Nephron progenitor cell (in vitro differentiated cells): ENCODE measurements at regions not wholly inside any gene's neighbourhood (a gene's known extent, or its start where the extent isn't known, plus 50 kb on each side); places are given as distances from the start of the nearest gene placed in this dataset.

Experiments
- DNase-seq: peaks from one replicate; pipeline ENCODE4 v3.0.0; 2021
- H3K27ac Mint-ChIP-seq: 2 replicates; pipeline ENCODE4 v1.8.0; 2021; ENCODE audit warnings: mild to moderate bottlenecking, moderate library complexity, mixed read lengths
- H3K27me3 Mint-ChIP-seq: 2 replicates; pipeline ENCODE4 v1.8.0; 2021; ENCODE audit warnings: mild to moderate bottlenecking, low read depth, mixed read lengths; ENCODE audit not compliant: poor library complexity
- H3K36me3 Mint-ChIP-seq: 2 replicates; pipeline ENCODE4 v1.8.0; 2021; ENCODE audit warnings: low read depth, mixed read lengths
- H3K4me1 Mint-ChIP-seq: 2 replicates; pipeline ENCODE4 v1.8.0; 2021; ENCODE audit warnings: mixed read lengths
- H3K4me3 Mint-ChIP-seq: 2 replicates; pipeline ENCODE4 v1.8.0; 2021; ENCODE audit warnings: mild to moderate bottlenecking, moderate library complexity, mixed read lengths
- H3K9me3 Mint-ChIP-seq: 2 replicates; pipeline ENCODE4 v1.8.0; 2021; ENCODE audit warnings: mild to moderate bottlenecking, moderate library complexity, mixed read lengths
- CTCF ChIP-seq: fragments of 200-600 bp; sonication (generic); IDR thresholded peaks from 2 replicates; pipeline ENCODE4 v1.5.0; 2021; ENCODE audit warnings: antibody characterized with exemption

GRCh38 chr18:75927791-75928190, 500.3 kb upstream of the SMIM21 start:
- H3K27ac Mint-ChIP-seq = no peak overlapping the region
- no peaks in the 10 kb centered on the region for H3K36me3 Mint-ChIP-seq
- H3K4me1 Mint-ChIP-seq = no peaks in the 10 kb centered on the region
- no peak overlapping the region for H3K4me3 Mint-ChIP-seq
- peaks cover 11% of the 10 kb centered on the region for H3K27me3 Mint-ChIP-seq
- no peaks in the 10 kb centered on the region for H3K9me3 Mint-ChIP-seq
- no peak for TF ChIP-seq CTCF
- no peak for DNase-seq

GRCh38 chr18:75926811-75927210, 499.3 kb upstream of the SMIM21 start:
- peaks cover 13% of the 10 kb centered on the region for H3K27me3 Mint-ChIP-seq
- H3K27ac Mint-ChIP-seq = no peak overlapping the region
- H3K36me3 Mint-ChIP-seq = no peaks in the 10 kb centered on the region
- no peaks in the 10 kb centered on the region for H3K4me1 Mint-ChIP-seq
- H3K4me3 Mint-ChIP-seq = no peak overlapping the region
- no peak for DNase-seq
- TF ChIP-seq CTCF = no peak
- H3K9me3 Mint-ChIP-seq = no peaks in the 10 kb centered on the region

GRCh38 chr18:75923169-75923568, 495.7 kb upstream of the SMIM21 start:
- DNase-seq = no peak
- H3K27me3 Mint-ChIP-seq = peaks cover 15% of the 10 kb centered on the region
- no peaks in the 10 kb centered on the region for H3K36me3 Mint-ChIP-seq
- no peak overlapping the region for H3K4me3 Mint-ChIP-seq
- H3K9me3 Mint-ChIP-seq = no peaks in the 10 kb centered on the region
- H3K4me1 Mint-ChIP-seq = no peaks in the 10 kb centered on the region
- no peak overlapping the region for H3K27ac Mint-ChIP-seq
- no peak for TF ChIP-seq CTCF

GRCh38 chr18:75916624-75916982, 489.1 kb upstream of the SMIM21 start:
- peaks cover 33% of the 10 kb centered on the region for H3K27me3 Mint-ChIP-seq
- H3K9me3 Mint-ChIP-seq = no peaks in the 10 kb centered on the region
- H3K4me1 Mint-ChIP-seq = peaks cover 10% of the 10 kb centered on the region
- no peak overlapping the region for H3K4me3 Mint-ChIP-seq
- no peak overlapping the region for H3K27ac Mint-ChIP-seq
- no peak for DNase-seq
- no peaks in the 10 kb centered on the region for H3K36me3 Mint-ChIP-seq
- TF ChIP-seq CTCF = no peak

- TF ChIP-seq CTCF = no peak
- Mint-ChIP-seq H3K27me3 (peaks cover 33% of the 10 kb centered on the region), H3K36me3 (no peaks in the 10 kb centered on the region), H3K27ac (no peak overlapping the region), H3K9me3 (no peaks in the 10 kb centered on the region), H3K4me3 (peak overlapping the region; percentile 76), H3K4me1 (peaks cover 10% of the 10 kb centered on the region)
- peak; percentile 94 for DNase-seq
Measured at GRCh38 chr18:75915941-75916623, 488.6 kb upstream of the SMIM21 start.

- no peak for DNase-seq
- H3K36me3 Mint-ChIP-seq = no peaks in the 10 kb centered on the region
- no peaks in the 10 kb centered on the region for H3K9me3 Mint-ChIP-seq
- H3K27me3 Mint-ChIP-seq = peaks cover 26% of the 10 kb centered on the region
- TF ChIP-seq CTCF = no peak
- peaks cover 10% of the 10 kb centered on the region for H3K4me1 Mint-ChIP-seq
- no peak overlapping the region for H3K4me3 Mint-ChIP-seq
- H3K27ac Mint-ChIP-seq = no peak overlapping the region
Measured at GRCh38 chr18:75912829-75913228, 485.3 kb upstream of the SMIM21 start.
